H9 (cell line): ENCODE measurements at regions not wholly inside any gene's neighbourhood (a gene's known extent, or its start where the extent isn't known, plus 50 kb on each side); places are given as distances from the start of the nearest gene placed in this dataset.

Experiments
- DNase-seq: peaks from one replicate; pipeline ENCODE4 v3.0.0-alpha.2; 2017
- H2AFZ ChIP-seq: one replicate; pipeline ENCODE4 v1.6.1; 2013; ENCODE audit warnings: mild to moderate bottlenecking, low read length, control low read depth, moderate library complexity
- H2AK5ac ChIP-seq: 2 replicates; pipeline ENCODE4 v1.6.1; 2013; ENCODE audit warnings: low read length, control low read depth, mixed read lengths; ENCODE audit not compliant: insufficient read length
- H2BK120ac ChIP-seq: one replicate; pipeline ENCODE4 v1.6.1; 2013; ENCODE audit warnings: low read depth, mild to moderate bottlenecking, low read length, control low read depth, inconsistent platforms; ENCODE audit not compliant: poor library complexity, severe bottlenecking
- H2BK12ac ChIP-seq: 2 replicates; pipeline ENCODE4 v1.6.1; 2013; ENCODE audit warnings: low read length, control low read depth, mixed read lengths, low read depth; ENCODE audit not compliant: insufficient read length
- H2BK15ac ChIP-seq: 2 replicates; pipeline ENCODE4 v1.6.1; 2013; ENCODE audit warnings: low read depth, low read length, control low read depth
- H2BK20ac ChIP-seq: one replicate; pipeline ENCODE4 v1.6.1; 2013; ENCODE audit warnings: low read depth, mild to moderate bottlenecking, low read length, control low read depth, inconsistent platforms; ENCODE audit not compliant: poor library complexity, severe bottlenecking
- H2BK5ac ChIP-seq: 2 replicates; pipeline ENCODE4 v1.6.1; 2013; ENCODE audit warnings: low read length, control low read depth, mixed read lengths; ENCODE audit not compliant: insufficient read length
- H3K14ac ChIP-seq: 2 replicates; pipeline ENCODE4 v1.6.1; 2013; ENCODE audit warnings: low read length, control low read depth; ENCODE audit not compliant: insufficient read depth
- H3K18ac ChIP-seq: 2 replicates; pipeline ENCODE4 v1.6.1; 2013; ENCODE audit warnings: low read depth, mild to moderate bottlenecking, mixed read lengths, low read length, control low read depth; ENCODE audit not compliant: insufficient read length
- H3K23ac ChIP-seq: 2 replicates; pipeline ENCODE4 v1.6.1; 2013; ENCODE audit warnings: low read length, control low read depth, mixed read lengths, low read depth; ENCODE audit not compliant: insufficient read length
- H3K23me2 ChIP-seq: 2 replicates; pipeline ENCODE4 v1.6.1; 2013; ENCODE audit warnings: low read depth, mild to moderate bottlenecking, mixed read lengths, low read length, control low read depth; ENCODE audit not compliant: insufficient read length, poor library complexity, severe bottlenecking
- H3K27ac ChIP-seq: 2 replicates; pipeline ENCODE4 v1.5.1; 2013; ENCODE audit warnings: low read length, control low read depth, mixed read lengths, low read depth; ENCODE audit not compliant: insufficient read length
- H3K27me3 ChIP-seq: 2 replicates; pipeline ENCODE4 v1.6.1; 2013; ENCODE audit warnings: low read length, control low read depth, inconsistent platforms; ENCODE audit not compliant: insufficient read depth
- H3K4ac ChIP-seq: 2 replicates; pipeline ENCODE4 v1.6.1; 2013; ENCODE audit warnings: low read depth, mild to moderate bottlenecking, control low read depth, inconsistent platforms, low read length, moderate library complexity
- H3K4me1 ChIP-seq: 2 replicates; pipeline ENCODE4 v1.6.1; 2013; ENCODE audit warnings: low read length, control low read depth, inconsistent platforms; ENCODE audit not compliant: insufficient read depth
- H3K4me2 ChIP-seq: 2 replicates; pipeline ENCODE4 v1.6.1; 2013; ENCODE audit warnings: low read length, control low read depth, mixed read lengths; ENCODE audit not compliant: insufficient read length, insufficient read depth
- H3K56ac ChIP-seq: 2 replicates; pipeline ENCODE4 v1.6.1; 2013; ENCODE audit warnings: low read depth, mild to moderate bottlenecking, mixed read lengths, low read length, control low read depth; ENCODE audit not compliant: insufficient read length
- H3K79me1 ChIP-seq: 2 replicates; pipeline ENCODE4 v1.6.1; 2013; ENCODE audit warnings: low read depth, mild to moderate bottlenecking, moderate library complexity, low read length, control low read depth, inconsistent platforms; ENCODE audit not compliant: insufficient read depth, poor library complexity, severe bottlenecking
- H3K79me2 ChIP-seq: 2 replicates; pipeline ENCODE4 v1.6.1; 2013; ENCODE audit warnings: low read length, control low read depth, inconsistent platforms; ENCODE audit not compliant: insufficient read depth
- H3K9ac ChIP-seq: 2 replicates; pipeline ENCODE4 v1.6.1; 2013; ENCODE audit warnings: low read length, control low read depth, mixed read lengths; ENCODE audit not compliant: insufficient read length; ENCODE audit errors: extremely low read depth
- H3K9me3 ChIP-seq: one replicate; pipeline ENCODE4 v1.6.1; 2013; ENCODE audit warnings: low read depth, low read length, inconsistent platforms; ENCODE audit not compliant: control insufficient read depth
- H3T11ph ChIP-seq: one replicate; pipeline ENCODE4 v1.6.1; 2013; ENCODE audit warnings: mild to moderate bottlenecking, low read length, control low read depth, inconsistent platforms
- H4K20me1 ChIP-seq: one replicate; pipeline ENCODE4 v1.6.1; 2013; ENCODE audit not compliant: control insufficient read depth, insufficient read length, insufficient read depth
- H4K5ac ChIP-seq: 2 replicates; pipeline ENCODE4 v1.6.1; 2013; ENCODE audit warnings: low read depth, mild to moderate bottlenecking, mixed read lengths, low read length, control low read depth; ENCODE audit not compliant: insufficient read length
- H4K8ac ChIP-seq: replicated peaks from 2 replicates; pipeline ENCODE4 v1.6.1; 2013; ENCODE audit warnings: low read length, control low read depth, mixed read lengths, low read depth; ENCODE audit not compliant: insufficient read length
- H4K91ac ChIP-seq: 2 replicates; pipeline ENCODE4 v1.6.1; 2013; ENCODE audit warnings: low read depth, mild to moderate bottlenecking, moderate library complexity, mixed read lengths, low read length, control low read depth; ENCODE audit not compliant: insufficient read length
- H3K27ac Mint-ChIP-seq, 3 experiments: 2 replicates in 2 of 3; 3 replicates in 1 of 3; pipeline ENCODE4 v1.8.0; 2020 to 2021; ENCODE audit warnings: mixed read lengths in 3 of 3, mild to moderate bottlenecking in 1 of 3, moderate library complexity in 1 of 3
- H3K27me3 Mint-ChIP-seq: 2 replicates; pipeline ENCODE4 v1.8.0; 2021; ENCODE audit warnings: low read depth, mild to moderate bottlenecking, moderate library complexity, mixed read lengths
- H3K36me3 Mint-ChIP-seq, 3 experiments: 2 replicates in 2 of 3; 3 replicates in 1 of 3; pipeline ENCODE4 v1.8.0; 2020 to 2021; ENCODE audit warnings: low read depth in 3 of 3, mixed read lengths in 3 of 3; ENCODE audit not compliant: insufficient read depth in 1 of 3
- H3K4me1 Mint-ChIP-seq, 2 experiments: 2 replicates each; pipeline ENCODE4 v1.8.0; 2020; ENCODE audit warnings: mixed read lengths in 2 of 2
- H3K4me3 Mint-ChIP-seq, 2 experiments: 2 replicates in 1 of 2; 3 replicates in 1 of 2; pipeline ENCODE4 v1.8.0; 2020 to 2021; ENCODE audit warnings: mild to moderate bottlenecking in 2 of 2, mixed read lengths in 2 of 2, moderate library complexity in 1 of 2
- H3K9me3 Mint-ChIP-seq, 2 experiments: 2 replicates in 1 of 2; 3 replicates in 1 of 2; pipeline ENCODE4 v1.8.0; 2020; ENCODE audit warnings: mild to moderate bottlenecking in 2 of 2, mixed read lengths in 2 of 2, moderate library complexity in 1 of 2
- CTCF ChIP-seq: fragments of 200-600 bp; sonication (generic); conservative IDR thresholded peaks from 3 replicates; pipeline ENCODE4 v1.8.0; 2021; ENCODE audit warnings: antibody characterized with exemption, mild to moderate bottlenecking
- WGBS: extraction: QIAGEN DNeasy Blood & Tissue Kit; methylation state at CpG from one replicate; pipeline ENCODE4 v1.1.7; 2013; ENCODE audit warnings: missing lambda C conversion rate, low lambda C conversion rate, mixed read lengths; ENCODE audit not compliant: insufficient read length; ENCODE audit errors: extremely low coverage; 5-methylcytosine and 5-hydroxymethylcytosine counted together

- Histone ChIP-seq H3K9ac (no peak overlapping the region), H3K79me2 (no peaks in the 10 kb centered on the region), H4K20me1 (no peaks in the 10 kb centered on the region), H4K5ac (no peak overlapping the region), H3K23ac (no peak overlapping the region), H4K91ac (no peak overlapping the region), H3K23me2 (no peaks in the 10 kb centered on the region), H3K9me3 (no peaks in the 10 kb centered on the region), H3K4me1 (peaks cover 6% of the 10 kb centered on the region; the same call in 1 of the 2 replicates), H4K8ac (no peak overlapping the region), H3K56ac (no peak overlapping the region), H2BK12ac (no peak overlapping the region), H3K14ac (no peak overlapping the region), H2BK15ac (no peak overlapping the region), H3K27ac (no peak overlapping the region), H3K4ac (no peak overlapping the region), H3K4me2 (no peak overlapping the region), H2AFZ (no peak overlapping the region), H2BK5ac (no peak overlapping the region), H2BK20ac (no peak overlapping the region), H3K27me3 (no peaks in the 10 kb centered on the region), H3T11ph (no peak overlapping the region), H2BK120ac (no peak overlapping the region), H2AK5ac (no peak overlapping the region), H3K18ac (no peak overlapping the region), H3K79me1 (no peaks in the 10 kb centered on the region)
- no peaks in the 10 kb centered on the region for H3K9me3 Mint-ChIP-seq
- peak overlapping the region in 1 of 2 experiments; percentile 27; a peak in 1 of 5 replicates for H3K4me3 Mint-ChIP-seq
- H3K4me1 Mint-ChIP-seq, result peaks cover 17 to 36% of the 10 kb centered on the region in 2 experiments
- H3K27ac Mint-ChIP-seq, result peak overlapping the region in 1 of 3 experiments; percentile 66; a peak in 2 of 7 replicates
- peaks cover 18% of the 10 kb centered on the region for H3K27me3 Mint-ChIP-seq
- H3K36me3 Mint-ChIP-seq, result peaks cover 0 to 3% (median 0%) of the 10 kb centered on the region in 3 experiments; a peak in 1 of 7 replicates
- TF ChIP-seq CTCF, result no peak
- DNase-seq, result peak; percentile 53
- no CpG with 5 or more reads among the region's 13 CpGs for WGBS
Observed at GRCh38 chr17:72236980-72237633, 116.3 kb downstream of the SOX9 start.
